HL-60/S4 treated with phorbol 12-myristate 13-acetate at 8.2 ng/mL for 4 days and 3 days (cell line): ENCODE measurements at regions not wholly inside any gene's neighbourhood (a gene's known extent, or its start where the extent isn't known, plus 50 kb on each side); places are given as distances from the start of the nearest gene placed in this dataset.
"Not testable (repeated sequence)": the region's sequence is repeated elsewhere in the genome, so short reads cannot be mapped to it uniquely, and the experiment has no call there.

Experiments
- in situ Hi-C: fragments of 300-500 bp; cut with MboI; formaldehyde crosslinking; loops from 2 replicates; pipeline ENCODE4 v1.15.0; 2022; ENCODE audit warnings: low sequenced_read_pairs

GRCh38 chr7:81446212-81446611 is 323.6 kb downstream of the HGF start:
- in situ Hi-C loops, result no loop called here

GRCh38 chr7:81445462-81445861 is 324.4 kb downstream of the HGF start:
- in situ Hi-C loops, result no loop called here

GRCh38 chr7:81441750-81442149 is 328.1 kb downstream of the HGF start:
- in situ Hi-C loops, result no loop called here

GRCh38 chr7:81439591-81439990 is 330.3 kb downstream of the HGF start:
- in situ Hi-C loops, result no loop called here

- in situ Hi-C loops, result not testable (repeated sequence)
These were observed 332.7 kb downstream of the HGF start for GRCh38 chr7:81437160-81437559.

- in situ Hi-C loops, result no loop called here
These were observed 336.0 kb downstream of the HGF start for GRCh38 chr7:81433692-81434331.

GRCh38 chr7:81433206-81433605 is 336.6 kb downstream of the HGF start:
- in situ Hi-C loops, result no loop called here

- in situ Hi-C loops, result no loop called here
These were observed 339.1 kb downstream of the HGF start for GRCh38 chr7:81430761-81431160.

GRCh38 chr7:81430150-81430549 is 339.7 kb downstream of the HGF start:
- in situ Hi-C loops, result no loop called here

GRCh38 chr7:81427461-81427860 is 342.4 kb downstream of the HGF start:
- in situ Hi-C loops, result no loop called here

GRCh38 chr7:81420526-81421226 is 349.2 kb downstream of the HGF start:
- in situ Hi-C loops, result no loop called here

- in situ Hi-C loops, result no loop called here
These were observed 350.1 kb downstream of the HGF start for GRCh38 chr7:81419731-81420130.

- in situ Hi-C loops, result no loop called here
These were observed 353.2 kb downstream of the HGF start for GRCh38 chr7:81416659-81417058.

- in situ Hi-C loops, result no loop called here
These were observed 354.7 kb downstream of the HGF start for GRCh38 chr7:81415181-81415580.

- in situ Hi-C loops, result no loop called here
These were observed 355.4 kb downstream of the HGF start for GRCh38 chr7:81414411-81414810.

- in situ Hi-C loops, result no loop called here
These were observed 359.3 kb downstream of the HGF start for GRCh38 chr7:81410471-81411117.

GRCh38 chr7:81408728-81409127 is 361.1 kb downstream of the HGF start:
- in situ Hi-C loops, result no loop called here

- in situ Hi-C loops, result no loop called here
These were observed 362.8 kb downstream of the HGF start for GRCh38 chr7:81407094-81407493.

GRCh38 chr7:81404669-81405068 is 365.2 kb downstream of the HGF start:
- in situ Hi-C loops, result no loop called here

GRCh38 chr7:81402227-81402626 is 367.6 kb downstream of the HGF start:
- in situ Hi-C loops, result no loop called here

GRCh38 chr7:81399471-81399870 is 370.4 kb downstream of the HGF start:
- in situ Hi-C loops, result no loop called here

- in situ Hi-C loops, result no loop called here
These were observed 375.8 kb downstream of the HGF start for GRCh38 chr7:81394029-81394428.
